ENCODE measurements at regions not wholly inside any gene's neighbourhood (a gene's known extent, or its start where the extent isn't known, plus 50 kb on each side); places are given as distances from the start of the nearest gene placed in this dataset.
"Not testable (repeated sequence)": the region's sequence is repeated elsewhere in the genome, so short reads cannot be mapped to it uniquely, and the experiment has no call there.

GRCh38 chr4:82266345-82266744 lies 107.4 kb downstream of the HNRNPD start:
- Mint-ChIP-seq H3K27ac (no peak overlapping the region), H3K4me3 (no peak overlapping the region), H3K4me1 (peaks cover 23% of the 10 kb centered on the region), H3K36me3 (peaks cover 2% of the 10 kb centered on the region), H3K27me3 (peaks cover 2% of the 10 kb centered on the region), H3K9me3 (peaks cover 4% of the 10 kb centered on the region)

- peaks cover 2% of the 10 kb centered on the region for H3K27me3 Mint-ChIP-seq
- H3K4me1 Mint-ChIP-seq: no peaks in the 10 kb centered on the region
- H3K4me3 Mint-ChIP-seq: no peak overlapping the region
- H3K27ac Mint-ChIP-seq: no peak overlapping the region
- H3K36me3 Mint-ChIP-seq: peaks cover 2% of the 10 kb centered on the region
- H3K9me3 Mint-ChIP-seq: peaks cover 4% of the 10 kb centered on the region
These were observed 112.7 kb downstream of the HNRNPD start for GRCh38 chr4:82261084-82261483.

GRCh38 chr4:82260632-82261031 lies 113.2 kb downstream of the HNRNPD start:
- no peaks in the 10 kb centered on the region for H3K4me1 Mint-ChIP-seq
- H3K9me3 Mint-ChIP-seq: peaks cover 4% of the 10 kb centered on the region
- H3K36me3 Mint-ChIP-seq: peaks cover 2% of the 10 kb centered on the region
- no peak overlapping the region for H3K27ac Mint-ChIP-seq
- no peak overlapping the region for H3K4me3 Mint-ChIP-seq
- peaks cover 2% of the 10 kb centered on the region for H3K27me3 Mint-ChIP-seq

- Mint-ChIP-seq H3K4me1 (no peaks in the 10 kb centered on the region), H3K36me3 (no peaks in the 10 kb centered on the region), H3K27me3 (no peaks in the 10 kb centered on the region)
These were observed 117.1 kb downstream of the HNRNPD start for GRCh38 chr4:82256718-82257117.

GRCh38 chr4:82255657-82256056 lies 118.1 kb downstream of the HNRNPD start:
- Mint-ChIP-seq H3K9me3 (no peaks in the 10 kb centered on the region), H3K36me3 (peaks cover 2% of the 10 kb centered on the region), H3K27me3 (no peaks in the 10 kb centered on the region), H3K4me3 (no peak overlapping the region), H3K27ac (no peak overlapping the region), H3K4me1 (no peaks in the 10 kb centered on the region)

More at GRCh38 chr4:82256718-82257117, 117.1 kb downstream of the HNRNPD start:
- Mint-ChIP-seq H3K4me3 (no peak overlapping the region), H3K9me3 (no peaks in the 10 kb centered on the region), H3K27ac (no peak overlapping the region)

- no peaks in the 10 kb centered on the region for H3K4me1 Mint-ChIP-seq
- no peaks in the 10 kb centered on the region for H3K9me3 Mint-ChIP-seq
- H3K27ac Mint-ChIP-seq: no peak overlapping the region
- no peaks in the 10 kb centered on the region for H3K27me3 Mint-ChIP-seq
- H3K36me3 Mint-ChIP-seq: peaks cover 2% of the 10 kb centered on the region
- no peak overlapping the region for H3K4me3 Mint-ChIP-seq
These were observed 124.7 kb downstream of the HNRNPD start for GRCh38 chr4:82248903-82249632.

- Mint-ChIP-seq H3K27ac (no peak overlapping the region), H3K36me3 (peaks cover 2% of the 10 kb centered on the region), H3K9me3 (no peaks in the 10 kb centered on the region), H3K27me3 (no peaks in the 10 kb centered on the region), H3K4me1 (no peaks in the 10 kb centered on the region), H3K4me3 (no peak overlapping the region)
These were observed 126.2 kb downstream of the HNRNPD start for GRCh38 chr4:82247629-82248028.

GRCh38 chr4:82247171-82247570 lies 126.6 kb downstream of the HNRNPD start:
- no peaks in the 10 kb centered on the region for H3K27me3 Mint-ChIP-seq
- H3K36me3 Mint-ChIP-seq: peaks cover 2% of the 10 kb centered on the region
- H3K4me3 Mint-ChIP-seq: no peak overlapping the region
- no peaks in the 10 kb centered on the region for H3K4me1 Mint-ChIP-seq
- H3K9me3 Mint-ChIP-seq: no peaks in the 10 kb centered on the region
- H3K27ac Mint-ChIP-seq: no peak overlapping the region

GRCh38 chr4:82241534-82241933 lies 132.3 kb downstream of the HNRNPD start:
- no peaks in the 10 kb centered on the region for H3K27me3 Mint-ChIP-seq
- H3K4me1 Mint-ChIP-seq: no peaks in the 10 kb centered on the region
- no peaks in the 10 kb centered on the region for H3K36me3 Mint-ChIP-seq
- H3K4me3 Mint-ChIP-seq: no peak overlapping the region
- no peak overlapping the region for H3K27ac Mint-ChIP-seq
- H3K9me3 Mint-ChIP-seq: no peaks in the 10 kb centered on the region

- Mint-ChIP-seq H3K9me3 (no peaks in the 10 kb centered on the region), H3K27me3 (no peaks in the 10 kb centered on the region), H3K4me3 (no peak overlapping the region), H3K4me1 (no peaks in the 10 kb centered on the region), H3K36me3 (no peaks in the 10 kb centered on the region), H3K27ac (no peak overlapping the region)
These were observed 133.4 kb downstream of the HNRNPD start for GRCh38 chr4:82240410-82240809.

- not testable (repeated sequence) for H3K9me3 Mint-ChIP-seq, H3K27ac Mint-ChIP-seq, H3K36me3 Mint-ChIP-seq, H3K27me3 Mint-ChIP-seq, H3K4me1 Mint-ChIP-seq, H3K4me3 Mint-ChIP-seq
These were observed 136.6 kb downstream of the HNRNPD start for GRCh38 chr4:82237142-82237541.

- H3K9me3 Mint-ChIP-seq: no peaks in the 10 kb centered on the region
- no peak overlapping the region for H3K27ac Mint-ChIP-seq
- no peak overlapping the region for H3K4me3 Mint-ChIP-seq
- H3K27me3 Mint-ChIP-seq: peaks cover 4% of the 10 kb centered on the region
- no peaks in the 10 kb centered on the region for H3K4me1 Mint-ChIP-seq
- no peaks in the 10 kb centered on the region for H3K36me3 Mint-ChIP-seq
These were observed 138.4 kb downstream of the HNRNPD start for GRCh38 chr4:82235346-82235745.

- Mint-ChIP-seq H3K4me1 (no peaks in the 10 kb centered on the region), H3K27ac (no peak overlapping the region), H3K9me3 (no peaks in the 10 kb centered on the region), H3K27me3 (peaks cover 4% of the 10 kb centered on the region), H3K36me3 (no peaks in the 10 kb centered on the region), H3K4me3 (no peak overlapping the region)
These were observed 140.9 kb downstream of the HNRNPD start for GRCh38 chr4:82232891-82233290.

GRCh38 chr4:82231806-82232205 lies 142.0 kb downstream of the HNRNPD start:
- no peak overlapping the region for H3K4me3 Mint-ChIP-seq
- no peak overlapping the region for H3K27ac Mint-ChIP-seq
- H3K27me3 Mint-ChIP-seq: peaks cover 4% of the 10 kb centered on the region
- H3K4me1 Mint-ChIP-seq: no peaks in the 10 kb centered on the region
- no peaks in the 10 kb centered on the region for H3K9me3 Mint-ChIP-seq
- H3K36me3 Mint-ChIP-seq: no peaks in the 10 kb centered on the region

GRCh38 chr4:82230306-82230705 lies 143.5 kb downstream of the HNRNPD start:
- Mint-ChIP-seq H3K4me3 (no peak overlapping the region), H3K4me1 (peaks cover under 1% of the 10 kb centered on the region), H3K27ac (no peak overlapping the region), H3K36me3 (no peaks in the 10 kb centered on the region), H3K27me3 (peaks cover 7% of the 10 kb centered on the region), H3K9me3 (no peaks in the 10 kb centered on the region)

- Mint-ChIP-seq H3K4me1 (peaks cover 17% of the 10 kb centered on the region), H3K27me3 (peaks cover 3% of the 10 kb centered on the region), H3K36me3 (no peaks in the 10 kb centered on the region), H3K27ac (no peak overlapping the region), H3K4me3 (no peak overlapping the region), H3K9me3 (no peaks in the 10 kb centered on the region)
These were observed 148.8 kb downstream of the HNRNPD start for GRCh38 chr4:82225030-82225429.

- Mint-ChIP-seq H3K27me3 (peaks cover 3% of the 10 kb centered on the region), H3K9me3 (no peaks in the 10 kb centered on the region), H3K36me3 (no peaks in the 10 kb centered on the region), H3K27ac (peak overlapping the region; percentile 89), H3K4me3 (peak overlapping the region; percentile 34), H3K4me1 (peaks cover 21% of the 10 kb centered on the region)
These were observed 150.1 kb downstream of the HNRNPD start for GRCh38 chr4:82223715-82224114.

Data from activated naive CD4-positive, alpha-beta T cell treated with anti-CD3 and anti-CD28 coated beads, Interleukin-2, amount 50 U/mL, for 24 hours (primary cell).